HG02870 (cell line): ENCODE measurements at regions not wholly inside any gene's neighbourhood (a gene's known extent, or its start where the extent isn't known, plus 50 kb on each side); places are given as distances from the start of the nearest gene placed in this dataset.

Experiments
- ATAC-seq: cut with Tn5 transposase; IDR thresholded peaks from one replicate; pipeline ENCODE4 v1.9.1; 2021; ENCODE audit warnings: mild to moderate bottlenecking, moderate library complexity; ENCODE audit not compliant: unreplicated experiment

DNA sequence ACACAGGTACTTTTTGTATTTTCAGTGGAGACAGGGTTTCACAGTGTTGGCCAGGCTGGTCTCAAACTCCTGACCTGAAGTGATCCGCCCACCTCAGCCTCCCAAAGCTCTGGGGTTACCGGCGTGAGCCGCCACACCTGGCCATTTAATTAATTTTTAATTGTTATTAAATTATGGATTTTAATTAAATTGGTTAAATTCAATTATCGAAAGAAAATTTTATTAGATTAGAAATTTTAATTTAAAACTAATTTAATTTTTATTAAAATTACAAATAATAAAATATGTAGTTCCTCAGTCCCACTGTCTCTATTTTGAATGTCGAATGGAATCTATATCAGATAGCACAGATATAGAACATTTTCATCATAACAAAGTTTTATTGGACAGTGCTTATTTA, 416.5 kb downstream of the GABRG2 start:
- no peak for ATAC-seq

DNA sequence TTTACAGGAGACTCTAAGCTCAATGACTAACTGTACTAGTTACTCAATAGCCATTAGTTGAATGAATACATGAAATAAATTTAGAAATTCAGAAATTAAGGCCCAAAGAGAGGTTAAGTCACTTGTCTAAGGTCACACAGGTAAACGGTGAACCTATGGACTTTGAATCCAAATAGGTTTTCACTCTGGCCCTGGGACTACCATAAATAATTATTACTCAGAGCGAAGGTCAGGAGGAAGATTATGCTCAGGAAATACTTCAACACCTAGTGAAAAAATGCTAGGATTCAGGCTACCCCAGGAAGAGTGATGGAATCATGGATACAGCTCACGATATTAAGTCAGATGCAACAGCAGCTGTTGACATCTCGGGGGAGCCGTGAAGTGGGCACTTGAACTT, 417.4 kb downstream of the GABRG2 start:
- ATAC-seq, result no peak

DNA sequence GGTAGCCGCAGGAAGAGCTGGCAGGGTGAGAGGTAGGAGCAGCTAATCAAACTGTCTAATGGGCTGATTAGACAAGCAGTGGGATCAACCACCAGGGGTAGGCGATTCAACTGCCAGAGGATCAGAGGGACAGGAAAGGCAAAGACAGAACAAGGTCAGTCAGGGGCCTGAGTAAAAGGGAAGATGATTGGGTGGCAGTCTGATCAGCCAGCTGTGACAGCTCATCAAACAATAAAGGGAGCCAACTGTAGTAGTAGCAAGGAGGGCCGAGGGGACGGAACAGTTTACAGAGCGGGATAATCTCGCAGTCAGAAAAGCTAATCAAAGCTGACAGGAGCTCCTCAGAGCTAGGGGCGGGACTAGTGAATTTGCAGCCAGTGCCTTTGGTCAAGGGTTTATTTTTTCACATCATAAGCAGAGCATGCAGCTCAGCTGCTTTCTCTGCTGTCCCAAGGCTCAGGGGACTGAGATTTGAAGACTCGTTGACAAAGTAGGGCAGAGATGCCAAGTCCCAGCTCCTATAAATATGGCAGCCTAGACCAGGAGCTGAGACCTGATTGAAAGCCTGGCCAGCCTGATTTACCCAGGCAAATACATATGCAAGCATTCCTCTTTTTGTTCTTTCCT, 418.2 kb downstream of the GABRG2 start:
- no peak for ATAC-seq

DNA sequence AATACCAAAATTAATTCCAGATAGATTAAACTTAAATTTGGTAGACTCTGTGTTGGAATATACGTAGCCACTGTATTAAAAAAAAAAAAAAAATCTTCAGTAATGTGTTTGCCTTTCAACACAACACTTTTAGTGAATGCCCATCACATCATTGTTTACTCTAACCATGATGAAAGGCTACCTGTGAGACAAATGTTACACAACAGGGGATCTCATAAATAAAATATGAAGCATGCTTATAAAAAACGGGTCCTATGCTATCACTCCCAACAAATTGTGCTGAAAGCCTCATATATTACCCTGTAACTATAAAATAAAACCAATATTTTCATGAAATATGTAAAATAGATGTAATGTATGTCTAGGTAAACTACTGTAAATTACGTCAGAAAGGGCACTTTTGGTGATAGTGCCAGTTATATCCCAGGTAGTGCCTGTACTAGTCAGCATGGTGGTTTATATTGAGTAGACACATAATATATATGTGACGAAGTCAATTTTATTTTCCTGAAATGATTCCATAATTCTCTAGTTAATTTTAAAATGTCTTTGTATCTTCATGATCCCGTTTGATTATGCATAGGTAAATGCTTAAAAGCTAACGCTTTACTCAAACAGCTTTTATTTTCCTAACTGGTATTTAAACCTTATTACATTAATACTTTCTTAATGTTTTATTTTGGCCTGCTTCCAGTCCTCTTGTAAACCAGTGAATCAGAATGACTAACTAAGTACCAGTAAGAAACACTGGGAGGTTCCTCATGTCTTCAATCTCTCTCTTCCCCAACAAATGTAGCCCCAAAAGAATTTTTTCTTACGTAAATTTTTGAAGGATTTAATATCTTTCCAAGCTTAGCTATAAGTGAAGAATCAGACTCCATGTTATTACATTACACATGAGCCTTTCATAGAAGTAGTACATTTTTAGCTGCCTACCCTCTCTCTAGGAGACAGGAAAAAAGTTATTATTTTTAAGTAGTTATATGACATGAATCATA, 420.3 kb downstream of the GABRG2 start:
- no peak for ATAC-seq

DNA sequence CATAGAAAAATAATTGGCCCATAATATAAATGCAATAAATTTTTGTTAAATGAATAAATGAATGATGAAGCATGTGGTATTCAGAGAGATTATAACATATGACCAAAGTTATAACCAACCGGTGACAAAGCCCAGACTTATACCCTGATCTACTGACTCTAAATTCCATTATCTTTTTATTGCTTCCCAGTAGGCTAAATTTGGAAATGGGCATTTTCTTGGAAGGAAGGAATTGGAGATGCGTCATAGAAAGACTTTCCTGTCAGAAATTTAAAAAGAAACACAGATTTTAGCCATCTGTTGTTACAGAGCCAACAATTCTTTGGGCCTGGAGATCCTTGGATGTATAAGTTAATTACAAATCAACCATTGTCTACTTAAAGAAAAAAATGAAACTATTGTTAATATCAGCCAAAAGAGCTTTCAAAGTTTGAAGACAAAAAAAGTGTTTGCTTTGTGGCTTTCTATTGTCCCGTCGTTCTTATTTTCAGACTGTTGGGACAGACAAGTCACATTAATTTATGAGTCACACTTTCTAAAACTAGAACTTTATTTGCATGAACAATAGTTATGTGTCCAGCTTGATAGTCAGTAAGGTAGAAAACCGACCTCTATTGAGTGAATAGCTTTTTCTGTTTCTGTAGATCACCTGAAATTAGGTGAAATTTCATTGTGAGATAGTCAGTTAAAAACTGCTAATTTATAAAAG, 428.7 kb downstream of the GABRG2 start:
- ATAC-seq, result no peak

DNA sequence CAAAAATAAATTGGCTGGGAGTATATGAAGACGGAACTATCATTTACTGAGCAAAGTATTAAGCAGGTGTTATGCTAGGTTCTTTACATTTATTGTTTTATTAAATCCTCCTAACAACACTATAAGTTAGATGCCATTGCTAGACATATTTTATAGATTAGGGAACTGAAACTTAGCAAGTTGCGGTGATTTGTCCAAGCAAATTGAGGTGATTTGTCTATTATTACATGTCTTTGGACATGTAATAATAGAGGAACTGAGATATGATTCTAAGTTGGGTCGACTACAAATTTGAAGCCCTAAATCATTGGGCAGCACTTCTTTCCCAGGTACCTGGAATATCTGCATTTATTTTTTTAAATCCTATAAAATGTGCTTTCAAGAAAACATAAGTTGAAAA, 429.9 kb downstream of the GABRG2 start:
- ATAC-seq, result no peak

DNA sequence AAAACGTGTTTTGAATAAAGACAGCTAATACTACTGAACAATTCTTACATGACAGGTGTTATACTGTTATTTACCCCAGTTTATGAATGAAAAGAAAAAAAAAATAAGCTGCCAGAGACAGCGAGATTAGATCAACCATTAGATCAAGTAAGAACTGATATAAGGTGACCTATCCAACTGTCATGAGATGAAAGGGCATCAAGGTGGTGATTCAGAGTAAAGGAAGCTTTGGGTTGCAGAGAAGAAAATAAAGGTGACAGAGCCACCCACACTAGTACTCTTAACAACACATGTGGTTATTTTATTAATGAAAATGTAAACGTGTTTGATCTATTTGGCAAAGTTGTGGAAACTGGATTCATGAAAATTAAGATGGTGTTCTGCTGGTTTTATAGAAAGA, 435.2 kb downstream of the GABRG2 start:
- no peak for ATAC-seq

DNA sequence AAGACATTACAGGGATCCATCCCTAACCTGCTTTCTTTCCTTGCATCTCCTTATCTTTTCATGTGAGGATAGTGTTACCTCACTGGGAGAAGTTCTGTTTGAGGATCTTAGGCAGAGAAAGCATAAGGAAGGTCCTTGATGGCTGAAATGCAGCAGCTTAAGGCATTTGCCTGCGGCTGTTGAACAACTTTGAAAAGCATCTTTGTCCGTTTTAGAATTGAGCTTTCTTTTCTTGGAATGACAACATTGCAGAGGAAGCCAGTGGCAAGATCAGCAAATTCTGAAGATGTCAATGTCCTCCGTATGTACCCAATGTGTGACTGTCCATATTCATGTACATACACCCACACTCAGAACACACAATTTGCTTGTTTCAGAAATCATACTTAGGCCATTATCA, 436.2 kb downstream of the GABRG2 start:
- no peak for ATAC-seq

GRCh38 chr5:162512935-162513565, 445.5 kb downstream of the GABRG2 start:
- ATAC-seq, result no peak

GRCh38 chr5:162514116-162514515, 446.5 kb downstream of the GABRG2 start:
- ATAC-seq, result no peak

DNA sequence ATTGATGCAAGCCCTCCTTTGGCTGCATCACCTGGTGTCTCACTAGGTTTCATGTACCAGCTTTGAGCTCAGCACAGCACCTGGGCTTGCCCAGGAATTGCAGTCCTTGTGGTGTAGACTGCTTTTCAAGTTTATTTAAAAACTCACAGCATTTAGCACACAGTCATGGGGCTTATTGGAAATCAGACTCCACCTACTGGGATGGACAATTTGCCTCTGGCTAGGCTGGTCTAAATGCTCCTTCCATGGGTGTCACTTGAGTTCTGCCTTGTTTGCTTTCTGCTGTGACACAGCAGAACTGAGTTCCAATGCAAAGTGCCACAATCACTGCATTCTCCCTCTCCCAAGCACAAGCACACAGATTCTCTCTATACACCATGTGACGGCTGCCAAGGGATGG, 453.3 kb downstream of the GABRG2 start:
- ATAC-seq, result no peak

DNA sequence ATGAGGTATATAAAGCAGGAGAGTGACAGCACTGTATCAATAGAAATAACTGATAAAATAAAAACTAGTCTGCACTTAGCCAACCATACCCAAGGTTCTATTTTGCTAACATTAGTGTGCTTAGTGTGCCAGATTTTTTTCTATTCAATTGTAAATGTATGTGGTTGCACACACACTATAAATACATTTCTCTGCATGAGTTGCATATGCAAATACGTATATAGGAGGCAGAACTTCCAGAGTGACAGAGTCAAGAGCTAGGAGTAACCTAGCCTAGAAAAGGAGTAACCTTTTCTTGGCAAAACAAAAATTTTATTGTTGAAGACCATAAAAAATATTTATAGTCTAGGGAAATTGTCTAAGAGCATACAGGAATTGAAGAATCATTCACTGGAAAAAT, 461.6 kb downstream of the GABRG2 start:
- ATAC-seq, result no peak

GRCh38 chr5:162529886-162530285, 462.3 kb downstream of the GABRG2 start:
- no peak for ATAC-seq

DNA sequence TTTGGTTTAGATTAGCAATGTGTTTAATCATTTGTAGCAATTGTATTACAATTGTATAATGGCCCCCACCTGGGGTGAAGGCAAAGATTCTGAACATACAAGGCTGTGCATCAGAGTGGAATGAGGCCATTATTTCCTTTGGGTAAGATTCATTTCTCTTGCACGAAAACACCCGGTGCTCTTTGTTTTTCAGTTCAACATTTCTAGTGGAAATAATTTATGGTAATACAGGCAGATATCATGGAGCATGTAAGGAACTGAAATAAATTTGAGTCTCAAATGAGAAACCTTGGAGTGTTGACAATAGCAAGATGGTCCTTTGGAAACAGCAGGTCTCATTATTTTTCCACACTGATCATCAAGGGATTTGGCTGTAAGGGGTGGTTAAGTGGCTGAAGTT, 475.9 kb downstream of the GABRG2 start:
- no peak for ATAC-seq

GRCh38 chr5:162544905-162545304, 477.3 kb downstream of the GABRG2 start:
- ATAC-seq, result no peak

- no peak for ATAC-seq
Observed at GRCh38 chr5:162550236-162550635, 482.7 kb downstream of the GABRG2 start.

- no peak for ATAC-seq
Observed at GRCh38 chr5:162558120-162558519, 490.5 kb downstream of the GABRG2 start.

DNA sequence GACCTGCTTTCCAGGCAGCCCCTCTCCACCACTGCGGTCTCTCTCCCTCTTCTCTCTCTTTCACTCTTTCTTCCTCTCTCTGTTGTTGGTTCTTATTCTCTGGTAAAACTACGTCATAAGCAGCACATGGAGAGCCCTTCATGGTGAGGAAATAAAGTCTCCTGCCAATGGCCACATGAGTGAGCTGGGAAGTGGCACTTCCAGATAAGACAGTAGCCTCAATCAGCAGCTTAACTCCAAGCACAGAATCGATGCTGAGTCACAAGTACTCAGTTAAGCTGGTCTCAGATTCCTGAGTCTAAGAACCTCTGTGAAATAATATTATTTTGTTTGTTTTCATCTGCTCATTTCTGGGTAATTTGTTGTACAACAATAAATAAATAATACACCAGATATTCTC, 500.1 kb downstream of the GABRG2 start:
- ATAC-seq, result no peak

DNA sequence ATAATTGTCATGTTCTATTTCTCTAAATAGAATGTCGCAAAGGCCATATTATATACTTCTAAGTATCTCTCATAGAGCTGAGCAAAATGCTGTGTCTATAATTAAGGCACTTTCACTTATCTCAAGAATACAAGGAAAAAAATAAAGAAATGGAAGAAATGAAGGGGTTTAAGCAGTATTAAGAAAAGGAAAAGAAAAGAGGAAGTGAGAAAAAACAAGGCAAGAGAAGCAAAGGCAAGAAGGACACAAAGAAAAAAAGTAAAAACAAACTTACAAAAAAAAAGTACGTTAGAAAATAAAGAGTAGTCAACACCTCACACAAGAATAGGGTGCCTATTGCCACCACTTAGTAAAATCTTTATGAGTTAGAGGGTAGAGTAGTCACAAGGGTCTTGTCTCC, 506.2 kb downstream of the GABRG2 start:
- no peak for ATAC-seq

GRCh38 chr5:162591724-162592123, 524.2 kb downstream of the GABRG2 start:
- ATAC-seq, result no peak

DNA sequence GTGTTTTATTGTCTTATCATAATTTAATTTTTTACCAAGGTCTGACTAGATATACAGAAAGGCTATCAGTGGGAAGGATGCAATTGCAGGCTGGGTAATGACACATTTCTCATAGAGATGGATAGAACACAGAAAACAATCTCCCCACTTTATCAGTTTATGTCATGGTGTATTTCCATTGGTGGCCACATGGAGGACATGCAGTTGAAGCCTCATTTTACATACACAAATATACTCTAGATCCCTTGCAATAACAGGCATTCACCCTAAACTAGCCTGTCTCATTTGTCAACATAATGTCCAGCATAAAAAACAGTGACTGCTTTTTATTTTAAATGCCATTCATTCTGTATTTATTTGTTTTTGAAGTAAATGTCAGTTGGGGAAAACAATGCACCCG, 526.3 kb downstream of the GABRG2 start:
- peak; percentile 80 for ATAC-seq
